OCI-LY1 (cell line): ENCODE measurements at regions not wholly inside any gene's neighbourhood (a gene's known extent, or its start where the extent isn't known, plus 50 kb on each side); places are given as distances from the start of the nearest gene placed in this dataset.

Experiments
- H2AFZ ChIP-seq: fragments of 200-600 bp; sonication (generic), shearing (Covaris generic); 2 replicates; pipeline ENCODE4 v1.6.0; 2014; ENCODE audit warnings: antibody characterized with exemption, mild to moderate bottlenecking, low read length
- H3F3A ChIP-seq: fragments of 200-600 bp; sonication (generic), shearing (Covaris generic); 2 replicates; pipeline ENCODE4 v1.6.0; 2014; ENCODE audit warnings: mild to moderate bottlenecking, antibody characterized with exemption, low read length, moderate library complexity; ENCODE audit not compliant: insufficient read depth
- H3K27ac ChIP-seq: fragments of 200-600 bp; sonication (generic); 2 replicates; pipeline ENCODE4 v1.5.1; 2014; ENCODE audit warnings: low read length, mixed run types, mild to moderate bottlenecking, low read depth; ENCODE audit not compliant: poor library complexity, severe bottlenecking
- H3K27me3 ChIP-seq: fragments of 200-600 bp; sonication (generic); 2 replicates; pipeline ENCODE4 v1.6.0; 2014; ENCODE audit warnings: antibody characterized with exemption, mild to moderate bottlenecking, low read length, moderate library complexity; ENCODE audit not compliant: insufficient read depth
- H3K36me3 ChIP-seq: fragments of 200-600 bp; sonication (generic); 2 replicates; pipeline ENCODE4 v1.6.1; 2014; ENCODE audit warnings: mild to moderate bottlenecking, antibody characterized with exemption, low read length, moderate library complexity, mixed read lengths; ENCODE audit not compliant: insufficient read depth
- H3K4me1 ChIP-seq: fragments of 200-600 bp; sonication (generic); 2 replicates; pipeline ENCODE4 v1.5.1; 2014; ENCODE audit warnings: mild to moderate bottlenecking, low read length, moderate library complexity; ENCODE audit not compliant: insufficient read depth, severe bottlenecking
- H3K4me2 ChIP-seq: fragments of 200-600 bp; sonication (generic), shearing (Covaris generic); 2 replicates; pipeline ENCODE4 v1.6.1; 2014; ENCODE audit warnings: low read length
- H3K4me3 ChIP-seq: fragments of 200-600 bp; sonication (generic); 2 replicates; pipeline ENCODE4 v1.5.1; 2014; ENCODE audit warnings: low read length, low read depth, mild to moderate bottlenecking, mixed read lengths; ENCODE audit not compliant: poor library complexity, severe bottlenecking
- H3K79me2 ChIP-seq: fragments of 200-600 bp; shearing (Covaris generic); 2 replicates; pipeline ENCODE4 v1.6.1; 2016; ENCODE audit warnings: mixed run types, low read length, mixed read lengths; ENCODE audit not compliant: insufficient read depth
- H3K9ac ChIP-seq: fragments of 200-600 bp; sonication (generic), shearing (Covaris generic); 2 replicates; pipeline ENCODE4 v1.6.1; 2014; ENCODE audit warnings: mild to moderate bottlenecking, low read length, mixed read lengths
- H3K9me2 ChIP-seq: fragments of 200-600 bp; sonication (generic), shearing (Covaris generic); 2 replicates; pipeline ENCODE4 v1.6.1; 2014; ENCODE audit warnings: low read depth, mild to moderate bottlenecking, low read length, mixed read lengths
- H3K9me3 ChIP-seq: fragments of 200-600 bp; shearing (Covaris generic); 2 replicates; pipeline ENCODE4 v1.6.1; 2014; ENCODE audit warnings: low read length, mixed read lengths
- H4K20me1 ChIP-seq: fragments of 200-600 bp; sonication (generic), shearing (Covaris generic); 2 replicates; pipeline ENCODE4 v1.6.0; 2016; ENCODE audit warnings: mild to moderate bottlenecking, low read length; ENCODE audit not compliant: insufficient read depth
- EZH2 ChIP-seq: fragments of 200-600 bp; sonication (generic), shearing (Covaris generic); IDR thresholded peaks from 2 replicates; pipeline ENCODE4 v1.8.0; 2017; ENCODE audit warnings: borderline replicate concordance, mixed run types, mild to moderate bottlenecking, antibody characterized with exemption, low read length, moderate library complexity, mixed read lengths
- TF ChIP-seq, protein P1 (sequence below): fragments of 200-600 bp; sonication (generic), shearing (Covaris generic); IDR thresholded peaks from 2 replicates; pipeline ENCODE4 v1.5.1; 2017; ENCODE audit warnings: mild to moderate bottlenecking, antibody characterized with exemption, low read length, moderate library complexity, mixed read lengths

DNA sequence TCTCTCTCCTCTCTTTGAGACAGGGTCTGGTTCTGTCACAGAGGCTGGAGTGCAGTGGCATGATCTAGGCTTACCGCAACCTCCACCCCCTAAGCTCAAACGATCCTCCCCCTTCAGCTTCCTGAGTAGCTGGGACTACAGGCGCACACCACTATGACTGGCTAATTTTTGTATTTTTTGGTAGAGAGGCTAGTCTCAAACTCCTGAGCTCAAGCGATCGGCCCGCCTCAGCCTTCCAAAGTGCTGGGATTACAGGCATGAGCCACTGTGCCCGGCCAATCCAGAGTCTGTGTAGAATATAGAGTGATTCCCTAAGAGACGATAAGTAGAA lies 65.8 kb upstream of the RPH3AL start:
- Histone ChIP-seq H3K9ac (no peak overlapping the region), H3F3A (no peaks in the 10 kb centered on the region), H3K27me3 (0 out of 2 replicates have a peak, but pooled peaks cover 1% of the 10 kb centered on the region), H3K9me2 (no peaks in the 10 kb centered on the region), H3K4me3 (no peak overlapping the region), H3K9me3 (no peaks in the 10 kb centered on the region), H4K20me1 (no peaks in the 10 kb centered on the region), H3K79me2 (no peaks in the 10 kb centered on the region), H3K36me3 (peaks cover 5% of the 10 kb centered on the region; the same call in 1 of the 2 replicates), H3K4me2 (no peak overlapping the region), H3K27ac (no peak overlapping the region), H2AFZ (no peak overlapping the region), H3K4me1 (peaks cover 19% of the 10 kb centered on the region)
- TF ChIP-seq EZH2, result no peak
- TF ChIP-seq, protein P1, sequence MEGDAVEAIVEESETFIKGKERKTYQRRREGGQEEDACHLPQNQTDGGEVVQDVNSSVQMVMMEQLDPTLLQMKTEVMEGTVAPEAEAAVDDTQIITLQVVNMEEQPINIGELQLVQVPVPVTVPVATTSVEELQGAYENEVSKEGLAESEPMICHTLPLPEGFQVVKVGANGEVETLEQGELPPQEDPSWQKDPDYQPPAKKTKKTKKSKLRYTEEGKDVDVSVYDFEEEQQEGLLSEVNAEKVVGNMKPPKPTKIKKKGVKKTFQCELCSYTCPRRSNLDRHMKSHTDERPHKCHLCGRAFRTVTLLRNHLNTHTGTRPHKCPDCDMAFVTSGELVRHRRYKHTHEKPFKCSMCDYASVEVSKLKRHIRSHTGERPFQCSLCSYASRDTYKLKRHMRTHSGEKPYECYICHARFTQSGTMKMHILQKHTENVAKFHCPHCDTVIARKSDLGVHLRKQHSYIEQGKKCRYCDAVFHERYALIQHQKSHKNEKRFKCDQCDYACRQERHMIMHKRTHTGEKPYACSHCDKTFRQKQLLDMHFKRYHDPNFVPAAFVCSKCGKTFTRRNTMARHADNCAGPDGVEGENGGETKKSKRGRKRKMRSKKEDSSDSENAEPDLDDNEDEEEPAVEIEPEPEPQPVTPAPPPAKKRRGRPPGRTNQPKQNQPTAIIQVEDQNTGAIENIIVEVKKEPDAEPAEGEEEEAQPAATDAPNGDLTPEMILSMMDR, result no peak

DNA sequence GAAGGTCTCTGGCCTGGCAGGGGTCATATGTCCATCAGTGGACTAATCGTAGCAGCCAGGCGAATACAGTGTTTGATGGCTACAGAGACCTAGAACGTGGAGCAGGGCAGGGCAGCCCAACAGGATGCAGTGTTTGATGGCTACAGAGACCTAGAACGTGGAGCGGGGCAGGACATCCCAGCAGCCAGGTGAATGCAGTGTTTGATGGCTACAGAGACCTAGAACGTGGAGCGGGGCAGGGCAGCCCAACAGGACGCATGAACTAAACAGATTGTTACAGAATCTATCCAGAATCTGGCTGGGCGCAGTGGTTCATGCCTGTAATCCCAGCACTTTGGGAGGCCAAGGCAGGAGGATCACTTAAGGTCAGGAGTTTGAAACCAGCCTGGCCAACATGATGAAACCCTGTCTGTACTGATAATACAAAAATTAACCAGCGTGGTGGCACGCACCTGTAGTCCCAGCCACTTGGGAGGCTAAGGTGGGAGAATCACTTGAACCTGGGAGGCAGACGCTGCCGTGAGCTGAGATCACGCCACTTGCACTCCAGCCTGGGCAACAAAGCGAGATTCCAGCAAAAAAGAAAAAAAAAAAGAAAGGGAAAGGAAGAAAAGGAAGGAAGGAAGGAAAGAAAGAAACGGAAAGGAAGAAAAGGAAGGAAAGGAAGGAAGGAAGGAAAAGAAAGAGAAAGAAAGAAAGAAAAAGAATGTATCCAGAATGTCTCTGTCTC lies 65.2 kb upstream of the RPH3AL start:
- H3K4me1 ChIP-seq, result peaks cover 19% of the 10 kb centered on the region
- no peak for TF ChIP-seq EZH2
- TF ChIP-seq, protein P1, result no peak
- no peaks in the 10 kb centered on the region for H3K9me3 ChIP-seq
- H4K20me1 ChIP-seq, result no peaks in the 10 kb centered on the region
- no peaks in the 10 kb centered on the region for H3K27me3 ChIP-seq
- H3K36me3 ChIP-seq, result peaks cover 5% of the 10 kb centered on the region; the same call in 1 of the 2 replicates
- H2AFZ ChIP-seq, result no peak overlapping the region
- H3F3A ChIP-seq, result no peaks in the 10 kb centered on the region
- no peaks in the 10 kb centered on the region for H3K9me2 ChIP-seq
- no peak overlapping the region for H3K4me2 ChIP-seq
- H3K9ac ChIP-seq, result no peak overlapping the region
- no peak overlapping the region for H3K4me3 ChIP-seq
- H3K27ac ChIP-seq, result no peak overlapping the region
- no peaks in the 10 kb centered on the region for H3K79me2 ChIP-seq

DNA sequence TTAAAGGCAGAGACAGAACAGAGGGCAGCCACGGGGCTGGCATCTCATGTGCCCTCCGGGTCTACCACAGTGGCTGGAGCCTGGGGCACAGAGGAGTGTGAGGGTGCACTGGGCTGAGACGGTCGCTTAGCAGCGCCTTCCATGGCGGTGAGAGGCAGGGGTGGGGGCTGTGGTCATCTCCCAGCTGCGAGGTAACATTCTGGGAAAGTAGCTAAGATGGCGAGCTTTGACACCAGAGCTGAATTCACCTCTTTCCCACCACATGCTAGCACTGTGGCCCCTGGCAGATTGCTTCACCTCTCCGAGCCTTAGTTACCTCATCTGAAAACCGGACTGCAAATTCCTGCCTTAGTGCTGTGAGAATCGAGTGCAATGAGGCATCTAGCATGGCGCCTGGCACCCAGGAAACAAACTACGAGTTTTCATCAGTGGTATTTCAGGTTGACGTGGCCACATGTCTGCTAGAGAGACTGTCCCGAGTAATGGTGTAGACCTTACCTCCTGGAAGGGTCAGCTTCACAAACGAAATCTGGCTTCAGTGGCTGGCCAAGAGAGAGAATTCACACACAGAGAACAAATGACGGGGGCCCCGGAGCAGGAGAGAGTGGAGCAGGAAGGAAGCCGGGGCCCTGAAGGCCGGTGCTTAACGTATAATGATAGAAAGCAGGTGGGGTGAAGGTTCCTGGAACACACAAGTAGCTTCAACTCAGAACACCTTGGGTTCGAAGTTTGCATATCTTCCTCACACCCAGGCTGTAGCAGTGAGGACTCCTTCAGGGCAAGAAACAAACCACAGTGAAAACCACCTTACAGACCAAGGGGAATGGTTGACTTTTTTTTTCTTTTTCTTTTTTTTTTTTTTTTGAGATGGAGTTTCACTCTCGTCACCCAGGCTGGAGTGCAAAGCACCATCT lies 63.9 kb upstream of the RPH3AL start:
- Histone ChIP-seq H3F3A (no peaks in the 10 kb centered on the region), H3K4me3 (peak overlapping the region; percentile 58), H3K27ac (peak overlapping the region; percentile 71), H3K4me1 (peaks cover 25% of the 10 kb centered on the region), H2AFZ (peak overlapping the region; percentile 50; the same call in 1 of the 2 replicates), H4K20me1 (no peaks in the 10 kb centered on the region), H3K27me3 (no peaks in the 10 kb centered on the region), H3K4me2 (peak overlapping the region; percentile 74), H3K9me2 (no peaks in the 10 kb centered on the region), H3K9ac (peak overlapping the region; percentile 56), H3K36me3 (peaks cover 5% of the 10 kb centered on the region; the same call in 1 of the 2 replicates), H3K9me3 (no peaks in the 10 kb centered on the region), H3K79me2 (no peaks in the 10 kb centered on the region)
- TF ChIP-seq, protein P1, result no peak
- TF ChIP-seq EZH2, result no peak
